HG03139 (cell line): ENCODE measurements at regions not wholly inside any gene's neighbourhood (a gene's known extent, or its start where the extent isn't known, plus 50 kb on each side); places are given as distances from the start of the nearest gene placed in this dataset.
"Not testable (repeated sequence)": the region's sequence is repeated elsewhere in the genome, so short reads cannot be mapped to it uniquely, and the experiment has no call there.

ENCODE experiments used
- ATAC-seq: cut with Tn5 transposase; IDR thresholded peaks from one replicate; pipeline ENCODE4 v1.9.1; 2021; ENCODE audit not compliant: unreplicated experiment

DNA sequence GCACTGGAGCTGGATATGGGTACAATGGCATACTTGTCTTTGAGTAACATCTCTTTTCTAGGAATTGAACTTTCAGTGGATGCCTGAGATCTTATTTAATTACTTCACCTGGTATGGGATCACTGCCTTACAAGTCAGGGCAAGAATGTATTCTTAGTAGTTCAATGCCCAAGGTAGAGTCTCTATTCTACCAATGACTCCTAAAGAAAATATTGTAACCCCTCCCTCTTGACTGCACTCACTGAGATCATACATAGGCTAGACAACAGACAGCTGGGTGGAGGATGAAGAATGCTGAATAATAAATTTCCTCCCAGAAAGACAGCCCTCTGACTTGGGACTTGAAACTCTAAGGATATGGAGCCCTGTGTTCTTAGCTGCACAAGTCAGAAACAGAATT is 1216.3 kb upstream of the ACO1 start:
- ATAC-seq: no peak

DNA sequence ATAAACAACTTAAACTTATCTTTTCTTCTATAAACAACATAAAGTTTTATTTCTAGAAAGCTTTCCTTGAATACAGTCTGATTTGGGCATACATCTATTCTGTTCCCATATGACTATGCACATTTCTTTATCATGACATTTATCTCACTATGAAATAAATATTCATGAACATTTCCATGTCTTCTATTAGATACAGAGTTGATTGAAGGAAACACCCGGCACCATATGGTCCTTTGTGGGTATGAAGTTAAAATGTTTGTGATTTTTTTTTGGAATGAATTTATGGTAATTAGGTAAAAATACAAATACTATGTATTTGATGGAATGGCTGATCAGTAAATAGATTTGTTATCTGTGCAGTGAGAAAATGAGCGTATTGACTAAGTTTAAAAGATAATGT is 1209.8 kb upstream of the ACO1 start:
- no peak for ATAC-seq

- no peak for ATAC-seq
These were observed 1200.6 kb upstream of the ACO1 start for GRCh38 chr9:31183866-31184265.

DNA sequence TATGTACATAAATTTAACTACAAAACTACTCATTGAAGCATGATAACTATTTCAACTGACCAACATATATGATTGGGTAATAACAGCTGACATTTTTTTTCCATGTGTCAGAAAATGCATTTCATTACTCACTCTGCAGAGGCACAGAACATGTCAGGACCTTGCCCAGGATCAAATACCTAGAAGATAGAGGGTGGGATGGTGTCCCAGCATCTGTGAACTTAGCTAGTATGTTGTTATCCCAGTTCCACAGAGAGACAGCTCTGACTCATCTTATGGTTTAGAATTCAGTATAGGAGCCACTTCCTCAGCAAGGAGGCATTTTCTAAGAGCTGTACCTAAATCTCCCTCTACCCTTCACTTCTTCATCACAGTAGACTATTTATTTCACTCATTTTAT is 1198.6 kb upstream of the ACO1 start:
- no peak for ATAC-seq

- no peak for ATAC-seq
These were observed 1195.9 kb upstream of the ACO1 start for GRCh38 chr9:31188496-31188895.

DNA sequence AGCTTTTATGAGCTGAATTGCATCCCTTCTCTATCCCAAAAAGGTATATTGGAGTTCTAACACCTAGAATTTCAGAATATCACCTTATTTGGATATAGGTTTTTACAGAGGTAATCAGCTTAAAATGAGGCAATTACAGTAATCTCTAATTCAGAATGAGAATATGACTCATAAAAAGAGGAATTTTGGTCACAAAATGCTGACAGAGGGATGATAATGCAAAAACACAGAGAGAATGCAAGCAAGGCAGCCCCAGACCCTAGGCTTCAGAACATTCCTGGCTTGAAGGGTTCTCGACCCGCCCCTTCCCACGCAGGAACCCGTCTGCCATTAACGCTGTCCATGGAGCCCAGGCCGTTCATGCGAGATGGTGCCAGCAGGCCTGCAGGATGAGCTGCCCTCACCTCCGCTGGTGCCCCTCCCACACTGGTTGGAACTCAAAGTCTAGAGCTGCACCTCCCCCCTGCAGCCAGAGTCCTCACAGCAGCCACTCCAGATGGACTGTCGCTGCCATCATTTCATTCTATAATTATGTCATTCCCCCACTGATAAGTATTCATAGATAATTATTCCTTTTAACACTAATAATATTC is 1173.4 kb upstream of the ACO1 start:
- no peak for ATAC-seq

- not testable (repeated sequence) for ATAC-seq
These were observed 1154.5 kb upstream of the ACO1 start for GRCh38 chr9:31229976-31230375.

GRCh38 chr9:31232485-31232884 is 1152.0 kb upstream of the ACO1 start:
- no peak for ATAC-seq

DNA sequence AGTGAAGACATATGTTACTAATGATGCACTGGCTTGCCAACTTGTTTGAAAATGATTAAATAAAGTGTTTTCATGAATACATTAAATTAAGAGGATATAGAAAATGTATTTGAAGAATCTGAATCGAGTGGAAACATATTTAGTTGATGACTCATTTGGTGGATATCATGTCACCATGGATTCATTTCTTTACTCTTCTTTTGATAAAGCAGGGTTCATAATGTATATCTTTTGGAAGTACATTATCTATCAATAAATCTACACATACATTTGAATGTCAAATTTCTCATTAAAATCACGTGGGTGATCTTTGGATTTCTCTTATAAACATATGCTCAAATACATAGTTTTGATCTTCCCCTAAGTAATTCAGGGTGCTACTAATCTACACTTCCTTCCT is 1148.1 kb upstream of the ACO1 start:
- ATAC-seq: no peak

DNA sequence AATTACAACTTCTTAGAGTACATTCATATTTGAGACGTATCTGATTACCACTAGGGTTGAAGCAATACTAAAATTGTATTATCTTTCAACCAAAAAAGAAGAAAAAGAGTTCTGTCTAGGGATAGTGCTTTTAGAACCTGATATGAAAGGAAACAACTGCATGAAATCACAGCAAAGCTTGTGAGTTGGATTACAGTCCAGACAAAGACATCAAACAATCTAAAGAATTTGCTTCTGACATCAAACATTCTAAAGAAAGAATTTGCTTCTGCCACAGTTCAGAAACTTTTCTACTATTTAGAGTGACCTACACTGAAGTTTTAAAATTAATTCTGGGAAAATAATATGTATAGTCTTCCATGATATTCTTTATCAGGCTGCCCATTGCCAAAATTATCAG is 1141.1 kb upstream of the ACO1 start:
- ATAC-seq: no peak

DNA sequence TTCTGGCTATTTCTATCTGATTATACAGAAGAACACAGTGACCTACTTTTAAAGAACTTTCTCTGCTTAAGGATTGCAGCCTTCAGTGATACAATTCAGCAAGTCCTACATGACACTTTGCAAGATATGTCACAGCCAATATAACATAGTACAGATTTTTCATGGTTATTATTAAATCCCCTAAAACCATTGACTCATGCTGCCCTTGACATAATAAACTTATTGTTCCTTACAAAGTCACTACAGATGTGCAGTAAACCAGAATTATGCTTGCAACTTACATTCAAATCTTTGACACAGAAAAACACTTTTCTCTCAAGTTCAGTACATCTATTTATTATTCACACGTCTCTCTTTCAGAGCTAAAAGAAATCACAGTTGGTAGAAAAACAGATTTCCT is 1136.3 kb upstream of the ACO1 start:
- ATAC-seq: no peak

DNA sequence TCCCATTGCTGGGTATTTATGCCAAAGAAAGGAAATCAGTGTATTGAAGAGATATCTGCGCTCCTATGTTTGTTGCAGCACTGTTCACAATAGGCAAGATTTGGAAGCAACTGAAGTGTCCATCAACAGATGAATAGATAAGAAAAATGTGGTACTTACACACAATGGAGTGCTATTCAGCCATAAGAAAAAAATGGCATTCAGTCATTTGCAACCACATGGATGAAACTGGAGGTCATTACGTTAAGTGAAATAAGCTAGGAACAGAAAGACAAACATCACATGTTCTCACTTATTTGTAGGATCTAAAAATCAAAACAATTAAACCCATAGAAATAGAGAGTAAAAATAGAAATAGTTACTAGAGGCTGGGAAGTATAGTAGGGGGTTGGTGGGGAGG is 1133.1 kb upstream of the ACO1 start:
- ATAC-seq: no peak

DNA sequence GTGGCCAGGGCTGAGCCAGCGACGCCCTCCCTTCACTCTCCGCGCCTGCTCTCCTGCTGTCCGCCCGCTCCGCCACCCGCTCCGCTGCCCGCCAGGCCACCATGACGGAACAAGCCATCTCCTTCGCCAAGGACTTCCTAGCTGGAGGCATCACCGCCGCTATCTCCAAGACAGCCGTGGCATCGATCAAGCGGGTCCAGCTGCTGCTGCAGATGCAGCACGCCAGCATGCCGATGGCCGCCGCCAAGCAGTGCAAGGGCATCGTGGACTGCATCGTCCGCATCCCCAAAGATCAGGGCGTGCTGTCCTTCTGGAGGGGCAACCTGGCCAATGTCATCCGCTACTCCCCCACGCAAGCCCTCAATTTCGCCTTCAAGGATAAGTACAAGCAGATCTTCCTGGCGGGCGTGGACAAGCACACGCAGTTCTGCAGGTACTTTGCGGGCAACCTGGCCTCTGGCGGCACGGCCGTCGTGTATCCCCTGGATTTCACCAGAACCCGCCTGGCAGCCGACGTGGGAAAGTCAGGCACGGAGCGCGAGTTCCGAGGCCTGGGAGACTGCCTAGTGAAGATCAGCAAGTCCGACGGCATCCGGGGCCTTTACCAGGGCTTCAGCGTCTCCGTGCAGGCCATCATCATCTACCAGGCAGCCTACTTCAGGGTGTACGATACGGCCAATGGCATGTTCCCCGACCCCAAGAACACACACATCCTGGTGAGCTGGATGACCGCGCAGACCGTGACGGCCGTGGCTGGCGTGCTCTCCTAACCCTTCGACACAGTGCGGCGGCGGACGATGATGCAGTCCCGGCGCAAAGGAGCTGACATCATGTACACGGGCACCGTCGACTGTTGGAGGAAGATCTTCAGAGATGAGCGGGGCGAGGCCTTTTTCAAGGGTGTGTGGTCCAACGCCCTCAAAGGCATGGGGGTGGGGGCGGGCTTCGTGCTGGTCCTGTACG is 1130.4 kb upstream of the ACO1 start:
- ATAC-seq: no peak

DNA sequence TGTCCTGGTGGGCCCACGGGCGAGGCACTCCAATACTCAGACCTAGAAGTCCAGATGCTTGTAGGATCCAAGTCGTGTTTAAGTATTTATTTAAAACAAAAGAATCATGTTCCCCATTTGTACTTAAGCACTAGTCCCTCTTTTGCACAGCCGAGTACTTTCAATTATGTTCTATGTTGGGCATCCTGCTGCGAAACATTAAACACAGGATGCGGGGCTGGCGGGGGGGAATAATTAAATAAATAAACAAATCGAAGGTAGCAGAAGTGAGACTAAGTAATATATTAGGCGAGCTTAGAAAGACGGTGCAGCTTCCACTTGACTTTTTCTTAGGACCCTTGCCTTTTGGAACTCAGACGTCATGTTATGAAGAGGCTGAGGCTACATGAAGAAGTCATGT is 1129.2 kb upstream of the ACO1 start:
- ATAC-seq: no peak

- ATAC-seq: no peak
These were observed 1124.6 kb upstream of the ACO1 start for GRCh38 chr9:31259824-31260223.

GRCh38 chr9:31272456-31273295 is 1111.8 kb upstream of the ACO1 start:
- ATAC-seq: no peak

GRCh38 chr9:31275419-31275818 is 1109.0 kb upstream of the ACO1 start:
- no peak for ATAC-seq

GRCh38 chr9:31290731-31291130 is 1093.7 kb upstream of the ACO1 start:
- no peak for ATAC-seq

DNA sequence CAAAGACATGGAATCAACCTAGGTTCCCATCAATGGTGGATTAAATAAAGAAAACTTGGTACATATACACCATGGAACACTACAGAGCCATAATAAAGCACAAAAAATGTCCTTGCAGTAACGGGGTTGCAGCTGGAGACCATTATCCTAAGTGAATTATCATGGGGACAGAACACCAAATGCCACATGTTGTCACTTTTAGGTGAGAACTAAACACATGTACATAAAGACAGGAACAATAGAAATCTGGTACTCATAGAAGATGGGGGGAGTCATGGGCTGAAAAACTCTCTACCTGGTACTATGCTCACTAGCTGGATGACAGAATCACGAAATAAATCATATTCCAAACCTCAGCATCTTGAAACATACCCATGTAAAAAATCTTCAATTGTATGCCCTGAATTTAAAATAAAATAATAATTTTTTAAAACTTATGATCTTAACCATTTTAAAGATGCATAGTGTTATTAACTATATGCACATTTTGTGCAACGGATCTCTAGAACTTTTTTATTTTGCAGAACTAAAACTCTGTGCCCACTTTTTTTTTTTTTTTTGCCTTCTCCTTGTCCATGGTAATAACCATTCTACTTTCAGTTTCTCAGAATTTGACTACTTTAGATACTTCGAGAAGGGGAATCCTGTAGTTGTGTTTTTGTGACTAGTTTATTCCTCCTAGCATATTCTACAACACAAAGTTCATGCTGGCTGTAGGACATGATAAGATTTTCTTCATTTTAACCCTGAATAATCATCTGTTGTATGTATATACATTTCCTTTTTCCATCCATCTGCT is 1081.6 kb upstream of the ACO1 start:
- ATAC-seq: peak; percentile 45

DNA sequence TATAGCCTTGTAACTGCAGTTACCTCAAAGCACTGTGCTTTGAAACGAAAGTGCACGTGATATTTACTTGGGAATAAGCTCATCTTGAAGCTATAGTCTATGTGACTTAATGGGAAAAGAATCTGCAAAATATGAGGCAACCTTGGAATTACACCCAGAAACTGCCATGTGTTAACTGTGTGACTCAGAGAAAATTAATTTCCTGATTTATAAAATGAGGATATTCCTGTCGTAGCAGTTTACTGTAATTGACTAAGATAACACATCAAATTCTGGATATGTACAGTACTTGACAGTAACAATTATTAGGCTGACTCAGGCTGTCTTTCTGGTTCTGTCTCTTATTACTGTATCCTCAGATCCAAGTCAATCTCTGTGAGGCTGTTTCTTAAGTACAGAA is 1079.9 kb upstream of the ACO1 start:
- no peak for ATAC-seq

- ATAC-seq: no peak
These were observed 1070.2 kb upstream of the ACO1 start for GRCh38 chr9:31314241-31314640.
